ENCODE measurements at regions not wholly inside any gene's neighbourhood (a gene's known extent, or its start where the extent isn't known, plus 50 kb on each side); places are given as distances from the start of the nearest gene placed in this dataset.
"Not testable (repeated sequence)": the region's sequence is repeated elsewhere in the genome, so short reads cannot be mapped to it uniquely, and the experiment has no call there.

DNA sequence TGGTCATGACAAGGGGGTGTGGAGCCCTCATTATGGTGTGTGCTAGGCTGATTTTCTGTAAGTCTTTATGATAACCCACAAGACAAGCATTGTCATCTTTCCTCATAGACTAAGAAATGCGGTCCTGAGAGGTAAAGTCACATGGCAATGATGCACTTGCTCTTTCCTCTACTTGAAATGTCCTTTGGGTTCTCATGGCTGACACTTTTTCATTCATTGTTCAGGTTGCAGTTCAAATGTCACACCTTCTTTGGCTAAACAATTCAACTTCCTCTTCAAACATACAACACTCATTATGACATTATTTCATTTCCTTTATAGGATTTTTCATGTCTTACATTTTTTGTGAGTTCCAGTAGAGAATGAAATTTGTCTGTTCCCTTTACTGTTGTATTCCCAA is 323.6 kb upstream of the PRR16 start:
- Histone ChIP-seq H3K36me3 (ENCODE audit: insufficient read depth, low read length) (no peaks in the 10 kb centered on the region), H3K27ac (ENCODE audit: low read length) (no peak overlapping the region), H2AFZ (ENCODE audit: low read length) (no peak overlapping the region), H3K4me2 (ENCODE audit: low read depth, low read length, poor library complexity, severe bottlenecking) (no peak overlapping the region), H4K20me1 (ENCODE audit: insufficient read depth, low read depth, low read length) (no peaks in the 10 kb centered on the region), H3K9me2 (replicated peaks; ENCODE audit: insufficient read depth, low read length) (no peaks in the 10 kb centered on the region), H3K79me2 (ENCODE audit: low read length) (no peaks in the 10 kb centered on the region), H3K27me3 (ENCODE audit: low read length) (no peaks in the 10 kb centered on the region), H3K9ac (ENCODE audit: low read length) (no peak overlapping the region), H3K4me3 (ENCODE audit: low read length) (no peak overlapping the region), H3K9me3 (ENCODE audit: low read length) (peaks cover 2% of the 10 kb centered on the region; the same call in 1 of the 2 replicates), H3K4me1 (ENCODE audit: low read length) (no peaks in the 10 kb centered on the region)
- DNase-seq, result no peak

DNA sequence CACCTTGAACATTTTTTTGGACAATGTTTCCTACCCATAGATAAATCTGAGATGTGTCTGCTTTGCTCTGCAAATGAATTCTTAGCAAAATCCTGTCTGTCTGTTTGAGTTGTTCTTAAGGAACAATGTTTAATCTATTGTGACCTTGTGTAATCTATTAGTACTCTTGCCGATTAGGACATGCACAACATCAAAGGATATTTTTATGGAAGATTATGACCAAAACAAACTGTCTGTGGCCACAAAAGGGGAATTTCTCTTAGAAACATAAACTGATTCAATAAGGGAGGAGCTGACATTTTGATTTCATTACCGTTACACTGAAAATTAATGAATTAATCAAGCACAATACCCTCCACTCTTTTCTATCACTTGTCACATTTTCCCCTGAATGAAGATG is 323.0 kb upstream of the PRR16 start:
- no peaks in the 10 kb centered on the region for H4K20me1 ChIP-seq (ENCODE audit: insufficient read depth, low read depth, low read length)
- H3K9me3 ChIP-seq (ENCODE audit: low read length), result peaks cover 2% of the 10 kb centered on the region; the same call in 1 of the 2 replicates
- H3K79me2 ChIP-seq (ENCODE audit: low read length), result no peaks in the 10 kb centered on the region
- H2AFZ ChIP-seq (ENCODE audit: low read length), result no peak overlapping the region
- no peak for DNase-seq
- no peak overlapping the region for H3K27ac ChIP-seq (ENCODE audit: low read length)
- H3K27me3 ChIP-seq (ENCODE audit: low read length), result no peaks in the 10 kb centered on the region
- no peak overlapping the region for H3K9ac ChIP-seq (ENCODE audit: low read length)
- H3K4me1 ChIP-seq (ENCODE audit: low read length), result no peaks in the 10 kb centered on the region
- H3K4me3 ChIP-seq (ENCODE audit: low read length), result no peak overlapping the region
- H3K4me2 ChIP-seq (ENCODE audit: low read depth, low read length, poor library complexity, severe bottlenecking), result no peak overlapping the region
- H3K36me3 ChIP-seq (ENCODE audit: insufficient read depth, low read length), result no peaks in the 10 kb centered on the region
- H3K9me2 ChIP-seq (replicated peaks; ENCODE audit: insufficient read depth, low read length), result no peaks in the 10 kb centered on the region

GRCh38 chr5:120146787-120147186 is 317.3 kb upstream of the PRR16 start:
- H3K4me2 ChIP-seq (ENCODE audit: low read depth, low read length, poor library complexity, severe bottlenecking), result no peak overlapping the region
- no peaks in the 10 kb centered on the region for H3K36me3 ChIP-seq (ENCODE audit: insufficient read depth, low read length)
- no peaks in the 10 kb centered on the region for H3K79me2 ChIP-seq (ENCODE audit: low read length)
- no peak overlapping the region for H3K27ac ChIP-seq (ENCODE audit: low read length)
- H2AFZ ChIP-seq (ENCODE audit: low read length), result no peak overlapping the region
- no peaks in the 10 kb centered on the region for H4K20me1 ChIP-seq (ENCODE audit: insufficient read depth, low read depth, low read length)
- no peaks in the 10 kb centered on the region for H3K9me2 ChIP-seq (replicated peaks; ENCODE audit: insufficient read depth, low read length)
- DNase-seq, result no peak
- H3K9me3 ChIP-seq (ENCODE audit: low read length), result peaks cover 2% of the 10 kb centered on the region; the same call in 1 of the 2 replicates
- no peak overlapping the region for H3K4me3 ChIP-seq (ENCODE audit: low read length)
- no peaks in the 10 kb centered on the region for H3K4me1 ChIP-seq (ENCODE audit: low read length)
- no peak overlapping the region for H3K9ac ChIP-seq (ENCODE audit: low read length)
- H3K27me3 ChIP-seq (ENCODE audit: low read length), result no peaks in the 10 kb centered on the region

GRCh38 chr5:120147911-120148310 is 316.2 kb upstream of the PRR16 start:
- H3K4me1 ChIP-seq (ENCODE audit: low read length); H3K27me3 ChIP-seq (ENCODE audit: low read length); H3K4me2 ChIP-seq (ENCODE audit: low read depth, low read length, poor library complexity, severe bottlenecking); H3K9me3 ChIP-seq (ENCODE audit: low read length); H4K20me1 ChIP-seq (ENCODE audit: insufficient read depth, low read depth, low read length); H3K4me3 ChIP-seq (ENCODE audit: low read length); H3K27ac ChIP-seq (ENCODE audit: low read length); H3K36me3 ChIP-seq (ENCODE audit: insufficient read depth, low read length); H3K9me2 ChIP-seq (replicated peaks; ENCODE audit: insufficient read depth, low read length); DNase-seq; H3K9ac ChIP-seq (ENCODE audit: low read length); H3K79me2 ChIP-seq (ENCODE audit: low read length); H2AFZ ChIP-seq (ENCODE audit: low read length): not testable (repeated sequence)

GRCh38 chr5:120150770-120151169 is 313.3 kb upstream of the PRR16 start:
- Histone ChIP-seq H3K4me3 (ENCODE audit: low read length) (no peak overlapping the region), H3K4me1 (ENCODE audit: low read length) (no peaks in the 10 kb centered on the region), H4K20me1 (ENCODE audit: insufficient read depth, low read depth, low read length) (no peaks in the 10 kb centered on the region), H2AFZ (ENCODE audit: low read length) (no peak overlapping the region), H3K27me3 (ENCODE audit: low read length) (no peaks in the 10 kb centered on the region), H3K27ac (ENCODE audit: low read length) (no peak overlapping the region), H3K79me2 (ENCODE audit: low read length) (no peaks in the 10 kb centered on the region), H3K36me3 (ENCODE audit: insufficient read depth, low read length) (no peaks in the 10 kb centered on the region), H3K4me2 (ENCODE audit: low read depth, low read length, poor library complexity, severe bottlenecking) (no peak overlapping the region), H3K9me2 (replicated peaks; ENCODE audit: insufficient read depth, low read length) (no peaks in the 10 kb centered on the region), H3K9ac (ENCODE audit: low read length) (no peak overlapping the region), H3K9me3 (ENCODE audit: low read length) (no peaks in the 10 kb centered on the region)
- no peak for DNase-seq

GRCh38 chr5:120151181-120151580 is 312.9 kb upstream of the PRR16 start:
- H3K27ac ChIP-seq (ENCODE audit: low read length), result no peak overlapping the region
- no peaks in the 10 kb centered on the region for H3K4me1 ChIP-seq (ENCODE audit: low read length)
- no peak overlapping the region for H3K9ac ChIP-seq (ENCODE audit: low read length)
- H2AFZ ChIP-seq (ENCODE audit: low read length), result no peak overlapping the region
- H4K20me1 ChIP-seq (ENCODE audit: insufficient read depth, low read depth, low read length), result no peaks in the 10 kb centered on the region
- no peaks in the 10 kb centered on the region for H3K36me3 ChIP-seq (ENCODE audit: insufficient read depth, low read length)
- H3K4me2 ChIP-seq (ENCODE audit: low read depth, low read length, poor library complexity, severe bottlenecking), result no peak overlapping the region
- no peak for DNase-seq
- H3K4me3 ChIP-seq (ENCODE audit: low read length), result no peak overlapping the region
- H3K9me3 ChIP-seq (ENCODE audit: low read length), result no peaks in the 10 kb centered on the region
- H3K79me2 ChIP-seq (ENCODE audit: low read length), result no peaks in the 10 kb centered on the region
- no peaks in the 10 kb centered on the region for H3K9me2 ChIP-seq (replicated peaks; ENCODE audit: insufficient read depth, low read length)
- no peaks in the 10 kb centered on the region for H3K27me3 ChIP-seq (ENCODE audit: low read length)

DNA sequence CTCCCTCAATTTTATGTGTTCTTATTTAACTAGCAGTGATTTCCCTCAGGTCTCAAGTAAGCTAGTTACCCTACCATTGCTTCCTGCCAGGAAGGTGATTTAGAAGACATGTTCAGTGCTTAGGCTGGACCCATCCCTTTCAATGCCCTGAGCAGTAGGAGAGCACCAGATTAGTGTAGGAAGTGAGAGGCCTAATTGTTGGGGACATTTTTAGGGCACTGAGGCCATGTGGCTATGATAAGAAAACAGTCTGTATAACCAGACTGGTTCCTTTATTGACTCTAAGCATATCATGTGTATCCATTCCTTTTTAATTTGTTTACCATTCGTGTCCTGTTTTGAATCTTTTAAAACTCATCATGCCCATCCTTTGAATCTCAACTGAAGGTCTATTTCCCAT is 312.3 kb upstream of the PRR16 start:
- H3K9me3 ChIP-seq (ENCODE audit: low read length), result no peaks in the 10 kb centered on the region
- DNase-seq, result no peak
- H3K36me3 ChIP-seq (ENCODE audit: insufficient read depth, low read length), result no peaks in the 10 kb centered on the region
- no peaks in the 10 kb centered on the region for H3K4me1 ChIP-seq (ENCODE audit: low read length)
- no peak overlapping the region for H2AFZ ChIP-seq (ENCODE audit: low read length)
- no peaks in the 10 kb centered on the region for H3K9me2 ChIP-seq (replicated peaks; ENCODE audit: insufficient read depth, low read length)
- no peaks in the 10 kb centered on the region for H4K20me1 ChIP-seq (ENCODE audit: insufficient read depth, low read depth, low read length)
- no peak overlapping the region for H3K4me3 ChIP-seq (ENCODE audit: low read length)
- H3K27ac ChIP-seq (ENCODE audit: low read length), result no peak overlapping the region
- no peaks in the 10 kb centered on the region for H3K27me3 ChIP-seq (ENCODE audit: low read length)
- no peak overlapping the region for H3K9ac ChIP-seq (ENCODE audit: low read length)
- H3K4me2 ChIP-seq (ENCODE audit: low read depth, low read length, poor library complexity, severe bottlenecking), result no peak overlapping the region
- H3K79me2 ChIP-seq (ENCODE audit: low read length), result no peaks in the 10 kb centered on the region

DNA sequence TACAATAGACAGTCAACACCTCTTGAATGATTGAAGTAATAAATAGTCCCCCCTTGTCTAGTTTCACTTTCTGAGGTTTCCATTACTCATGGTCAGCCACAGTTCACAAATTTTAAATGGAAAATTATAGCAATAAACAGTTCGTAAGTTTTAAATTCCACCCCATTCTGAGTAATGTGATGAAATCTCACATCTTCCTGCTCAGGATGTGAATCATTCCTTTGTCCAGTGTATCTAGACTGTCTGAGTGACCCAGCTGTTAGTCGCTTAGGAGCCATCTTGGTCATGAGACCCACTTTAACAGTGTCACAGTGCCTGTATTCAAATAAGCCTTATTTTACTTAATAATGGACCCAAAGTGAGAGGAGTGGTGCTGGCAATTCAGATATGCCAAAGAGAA is 311.6 kb upstream of the PRR16 start:
- Histone ChIP-seq H2AFZ (ENCODE audit: low read length) (no peak overlapping the region), H4K20me1 (ENCODE audit: insufficient read depth, low read depth, low read length) (no peaks in the 10 kb centered on the region), H3K27me3 (ENCODE audit: low read length) (no peaks in the 10 kb centered on the region), H3K27ac (ENCODE audit: low read length) (no peak overlapping the region), H3K4me2 (ENCODE audit: low read depth, low read length, poor library complexity, severe bottlenecking) (no peak overlapping the region), H3K79me2 (ENCODE audit: low read length) (no peaks in the 10 kb centered on the region), H3K9ac (ENCODE audit: low read length) (no peak overlapping the region), H3K36me3 (ENCODE audit: insufficient read depth, low read length) (no peaks in the 10 kb centered on the region), H3K9me3 (ENCODE audit: low read length) (no peaks in the 10 kb centered on the region), H3K4me1 (ENCODE audit: low read length) (no peaks in the 10 kb centered on the region), H3K9me2 (replicated peaks; ENCODE audit: insufficient read depth, low read length) (no peaks in the 10 kb centered on the region), H3K4me3 (ENCODE audit: low read length) (no peak overlapping the region)
- DNase-seq, result no peak

DNA sequence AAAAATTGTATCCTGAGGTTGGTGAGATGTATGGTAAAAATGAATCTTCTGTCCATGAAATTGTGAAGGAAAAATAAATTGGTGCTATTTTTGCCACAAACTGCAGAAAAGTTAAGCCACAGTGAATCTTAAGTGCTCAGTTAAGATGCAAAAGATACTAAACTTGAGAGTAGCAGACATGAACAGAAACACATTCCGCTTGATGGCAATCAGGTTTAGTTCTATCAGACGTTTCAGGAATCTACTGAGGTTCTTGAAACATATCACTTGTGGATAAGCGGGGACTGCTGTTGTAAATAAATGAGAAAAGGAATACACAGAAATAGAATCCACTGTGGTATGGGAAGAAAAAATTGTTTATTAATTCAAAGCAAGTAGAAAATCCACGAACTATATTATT is 311.2 kb upstream of the PRR16 start:
- Histone ChIP-seq H3K36me3 (ENCODE audit: insufficient read depth, low read length) (no peaks in the 10 kb centered on the region), H2AFZ (ENCODE audit: low read length) (no peak overlapping the region), H3K4me1 (ENCODE audit: low read length) (no peaks in the 10 kb centered on the region), H3K4me2 (ENCODE audit: low read depth, low read length, poor library complexity, severe bottlenecking) (no peak overlapping the region), H3K9ac (ENCODE audit: low read length) (no peak overlapping the region), H3K79me2 (ENCODE audit: low read length) (no peaks in the 10 kb centered on the region), H3K9me3 (ENCODE audit: low read length) (no peaks in the 10 kb centered on the region), H3K4me3 (ENCODE audit: low read length) (no peak overlapping the region), H3K27me3 (ENCODE audit: low read length) (no peaks in the 10 kb centered on the region), H3K27ac (ENCODE audit: low read length) (no peak overlapping the region), H3K9me2 (replicated peaks; ENCODE audit: insufficient read depth, low read length) (no peaks in the 10 kb centered on the region), H4K20me1 (ENCODE audit: insufficient read depth, low read depth, low read length) (no peaks in the 10 kb centered on the region)
- DNase-seq, result no peak

All from Karpas-422 (cell line).